Keratinocyte (primary cell): ENCODE measurements at regions not wholly inside any gene's neighbourhood (a gene's known extent, or its start where the extent isn't known, plus 50 kb on each side); places are given as distances from the start of the nearest gene placed in this dataset.

Experiments
- CTCF ChIP-seq, 3 experiments: IDR thresholded peaks in 1 of 3; conservative IDR thresholded peaks in 1 of 3; optimal IDR thresholded peaks in 1 of 3; 2 replicates in 2 of 3; 3 replicates in 1 of 3; pipeline versions ENCODE3 to v1.5.1; 2011; ENCODE audit warnings: low read length in 3 of 3, mild to moderate bottlenecking in 3 of 3, moderate library complexity in 2 of 3, control low read depth in 1 of 3, inconsistent platforms in 1 of 3; ENCODE audit not compliant: insufficient read depth in 2 of 3; ENCODE audit errors: extremely low read depth in 1 of 3
- EZH2 ChIP-seq: IDR thresholded peaks from one replicate; pipeline ENCODE4 v1.6.1; 2012; ENCODE audit warnings: inconsistent platforms, mild to moderate bottlenecking, low read length, moderate library complexity

GRCh38 chr3:194244167-194244566, 107.0 kb downstream of the CPN2 start:
- TF ChIP-seq CTCF (optimal IDR thresholded peaks at IDR 0.05 in 1 of 3, IDR thresholded peaks at IDR 0.05 in 1 of 3, conservative IDR thresholded peaks at IDR 0.05 in 1 of 3; ENCODE audit: extremely low read depth in 1 of 3, insufficient read depth in 2 of 3, low read length in 3 of 3) (no peak), EZH2 (no peak)
